Hindlimb muscle (tissue), 1 donor: ENCODE measurements at regions not wholly inside any gene's neighbourhood (a gene's known extent, or its start where the extent isn't known, plus 50 kb on each side); places are given as distances from the start of the nearest gene placed in this dataset.

ENCODE experiments used
- DNase-seq: peaks from one replicate; pipeline ENCODE4 v3.0.0-alpha.2; 2013

- DNase-seq = peak; percentile 47
Measured at GRCh38 chr1:55559161-55559611, 344.0 kb upstream of the USP24 start.

GRCh38 chr1:55558515-55558914, 343.4 kb upstream of the USP24 start:
- no peak for DNase-seq

DNA sequence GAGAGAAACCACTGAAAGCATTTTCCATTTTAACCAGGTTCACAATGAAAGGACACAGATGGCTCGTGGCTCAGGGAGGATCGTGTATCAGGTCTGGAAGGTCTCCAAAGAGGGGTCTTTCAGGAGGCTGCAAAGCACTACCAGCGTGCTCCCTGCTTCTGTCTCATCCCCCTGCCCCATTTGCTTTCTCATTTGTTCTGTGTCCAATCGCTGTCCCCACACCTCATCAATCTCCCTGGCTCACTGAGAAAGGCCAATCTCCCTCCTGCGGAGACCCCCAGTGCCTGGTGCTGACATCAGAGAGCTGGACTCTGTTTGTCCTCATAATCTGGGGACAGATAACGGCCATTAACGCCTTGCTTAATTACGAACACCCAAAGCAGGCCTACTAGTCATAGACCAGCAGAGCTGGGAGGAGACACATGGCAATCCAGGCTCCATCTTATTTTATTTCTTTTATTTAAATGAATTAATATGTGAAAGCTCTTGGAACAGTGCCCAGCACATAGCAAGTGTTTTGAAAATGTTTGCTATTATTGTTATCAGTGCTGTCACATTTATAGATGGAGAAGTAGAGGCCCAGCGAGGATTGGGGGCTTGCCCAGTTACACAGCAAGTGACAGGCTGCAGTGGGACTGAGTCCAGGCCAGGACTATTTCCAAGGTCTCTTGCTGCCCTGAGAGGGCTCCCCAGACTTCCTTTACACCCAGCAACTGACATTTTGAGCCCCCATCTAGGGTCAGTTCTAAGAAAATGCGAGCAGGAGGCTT, 341.0 kb upstream of the USP24 start:
- no peak for DNase-seq

DNA sequence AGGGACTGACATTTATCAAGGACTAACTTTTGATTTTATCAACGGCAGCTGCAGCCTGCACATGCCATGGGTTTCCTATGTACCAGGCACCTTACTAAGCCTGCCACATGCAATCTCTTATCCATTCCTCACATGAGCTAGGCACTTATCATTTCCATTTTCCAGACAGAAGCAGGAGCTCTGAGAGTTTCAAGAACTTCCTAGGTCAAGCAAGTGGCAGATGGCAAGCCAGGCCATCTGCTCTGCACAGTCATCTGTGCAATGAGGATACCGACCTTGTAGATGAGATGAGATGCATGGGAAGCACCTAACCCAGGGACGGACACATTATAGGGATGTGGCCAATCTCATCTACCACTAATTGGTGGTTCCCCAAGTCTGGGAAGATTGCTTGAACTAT, 339.4 kb upstream of the USP24 start:
- no peak for DNase-seq

GRCh38 chr1:55552636-55553035, 337.5 kb upstream of the USP24 start:
- DNase-seq = no peak

GRCh38 chr1:55547405-55547804, 332.2 kb upstream of the USP24 start:
- DNase-seq = no peak

DNA sequence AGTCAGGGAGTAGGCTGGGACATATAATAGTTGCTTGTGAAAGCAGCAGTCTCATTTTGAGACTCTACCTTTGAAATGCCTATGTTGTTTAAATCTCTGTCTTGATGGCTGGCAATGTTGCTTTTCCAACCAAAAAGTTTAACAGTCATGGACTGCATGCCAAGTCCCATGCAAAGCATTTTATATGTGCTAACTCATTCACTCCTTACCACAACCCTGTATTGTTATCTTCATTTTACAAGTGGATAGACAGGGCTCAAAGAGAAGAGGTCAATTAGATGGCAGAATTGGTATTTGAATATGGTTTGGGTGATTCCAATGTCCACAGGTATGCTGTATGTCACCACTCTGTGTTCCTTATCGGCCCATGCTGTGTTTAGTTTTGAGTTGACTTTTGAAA, 331.4 kb upstream of the USP24 start:
- no peak for DNase-seq

DNA sequence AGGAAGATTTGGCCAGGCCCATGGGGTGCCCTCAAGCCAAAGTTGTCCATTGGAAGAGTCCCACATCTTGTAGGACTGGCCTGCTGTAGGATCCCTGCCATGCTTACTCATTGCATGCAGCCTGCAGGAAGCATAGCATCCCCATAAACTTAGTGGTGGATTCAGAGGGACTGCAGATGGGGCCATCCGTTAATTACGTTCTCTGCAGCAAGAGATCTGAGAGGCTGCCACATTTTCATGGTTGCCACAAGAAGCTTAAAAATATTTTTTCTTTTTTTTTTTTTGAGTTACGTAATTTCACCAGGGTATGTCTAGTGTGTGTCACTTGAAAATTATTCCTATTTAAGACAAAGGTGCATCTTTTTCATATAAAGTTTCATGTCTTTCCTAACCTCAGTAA, 329.7 kb upstream of the USP24 start:
- no peak for DNase-seq

DNA sequence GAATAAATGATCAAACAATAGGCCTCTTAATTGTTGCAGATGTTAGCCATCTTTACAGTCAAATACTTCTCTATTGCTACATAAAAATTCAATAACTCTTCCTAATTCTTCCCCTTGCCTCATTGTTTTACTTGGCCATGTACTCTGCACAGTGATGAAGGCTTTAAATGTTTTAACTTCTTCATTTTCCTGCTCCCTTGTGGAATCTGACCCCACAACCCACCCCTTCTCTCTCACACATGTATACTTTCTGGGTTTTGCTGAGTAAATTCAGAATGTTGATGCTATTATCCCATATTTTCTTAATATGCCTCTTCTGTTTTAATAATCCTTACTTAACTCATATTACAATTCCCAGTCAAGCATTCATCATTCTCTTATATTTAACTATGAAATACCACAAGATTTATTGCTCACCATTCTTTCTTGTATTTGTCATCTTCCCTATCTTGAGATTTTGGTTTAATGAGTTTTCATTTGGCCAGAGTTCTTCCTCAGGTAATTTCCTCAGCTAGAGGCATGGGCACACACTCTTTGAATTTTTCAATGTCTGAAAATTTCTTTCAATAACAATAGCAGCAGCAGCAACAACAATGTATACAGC, 327.8 kb upstream of the USP24 start:
- DNase-seq = no peak

GRCh38 chr1:55541296-55541695, 326.1 kb upstream of the USP24 start:
- no peak for DNase-seq

GRCh38 chr1:55539652-55540512, 324.7 kb upstream of the USP24 start:
- DNase-seq = no peak

GRCh38 chr1:55538428-55538827, 323.3 kb upstream of the USP24 start:
- DNase-seq = no peak

- DNase-seq = no peak
Measured at GRCh38 chr1:55536545-55536865, 321.3 kb upstream of the USP24 start.

- no peak for DNase-seq
Measured at GRCh38 chr1:55535724-55536544, 320.8 kb upstream of the USP24 start.

- no peak for DNase-seq
Measured at GRCh38 chr1:55534565-55535121, 319.5 kb upstream of the USP24 start.

DNA sequence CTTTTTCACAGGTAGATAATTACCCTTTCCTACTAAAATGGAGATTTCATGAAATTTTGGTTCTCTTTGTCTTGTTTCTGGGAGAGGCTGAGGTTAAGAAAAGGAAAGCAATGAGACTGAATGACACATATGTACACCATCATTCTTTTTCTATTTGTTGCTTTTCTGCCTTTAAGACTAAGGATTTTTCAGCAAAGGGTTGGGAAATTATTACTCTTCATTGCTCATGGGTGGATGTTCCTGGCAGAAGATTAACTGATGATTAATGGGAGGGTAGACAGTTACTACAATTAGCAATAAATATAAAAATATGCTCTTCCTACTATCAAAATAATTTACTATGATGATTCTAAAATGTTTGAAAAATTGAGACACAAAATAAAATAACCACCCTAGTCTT, 316.5 kb upstream of the USP24 start:
- DNase-seq = no peak

DNA sequence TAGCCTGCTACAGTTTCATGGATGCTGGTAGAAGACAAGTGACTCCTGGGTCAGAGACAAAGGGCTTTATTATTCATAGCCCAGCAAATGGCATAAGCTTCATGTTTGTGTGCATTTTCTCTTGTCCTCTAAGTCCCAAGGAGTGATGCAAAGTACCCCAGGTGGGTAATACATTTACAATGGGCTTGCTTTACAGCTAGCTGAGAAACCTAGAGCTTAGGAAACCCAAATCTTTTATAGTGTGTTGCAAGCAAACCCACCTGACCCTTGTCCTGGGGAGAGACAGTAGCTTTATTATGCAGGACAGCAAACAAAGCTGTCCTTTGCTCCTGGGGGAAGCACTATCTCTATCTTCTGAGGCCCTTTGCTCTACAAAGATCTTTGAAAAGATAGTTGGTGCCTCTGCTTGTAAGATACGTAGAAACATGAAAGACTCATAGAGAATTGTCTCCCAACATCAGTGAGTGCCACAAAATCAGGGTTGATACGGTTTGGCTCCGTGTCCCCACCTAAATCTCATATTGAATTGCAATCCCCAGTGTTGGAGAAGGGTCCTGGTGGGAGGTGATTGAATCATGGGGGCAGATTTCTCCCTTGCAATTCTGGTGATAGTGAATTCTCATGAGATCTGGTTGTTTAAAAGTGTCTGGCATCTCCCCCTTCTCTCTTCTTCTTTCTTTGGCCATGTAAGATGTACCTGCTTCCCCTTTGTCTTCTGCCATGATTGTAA, 315.8 kb upstream of the USP24 start:
- no peak for DNase-seq

DNA sequence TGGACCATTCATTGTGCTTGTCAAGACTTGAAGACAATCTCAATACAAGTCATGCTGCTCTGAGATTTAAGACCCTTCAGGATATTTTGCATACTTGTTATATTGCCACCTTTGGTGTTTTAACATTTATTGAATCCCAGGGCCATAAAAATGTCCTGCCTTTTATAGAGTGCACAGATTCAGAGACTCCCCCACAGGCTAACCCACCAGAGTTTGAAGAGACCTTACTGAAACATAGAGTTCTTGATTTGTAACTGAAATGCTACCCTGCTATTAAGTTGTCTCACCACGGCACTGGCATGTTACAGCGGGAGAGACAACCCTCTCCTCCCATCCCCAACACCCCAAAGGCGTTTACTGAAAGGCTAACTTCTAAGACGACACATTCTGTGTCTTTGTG, 313.9 kb upstream of the USP24 start:
- DNase-seq = no peak

- DNase-seq = no peak
Measured at GRCh38 chr1:55527831-55528230, 312.7 kb upstream of the USP24 start.

DNA sequence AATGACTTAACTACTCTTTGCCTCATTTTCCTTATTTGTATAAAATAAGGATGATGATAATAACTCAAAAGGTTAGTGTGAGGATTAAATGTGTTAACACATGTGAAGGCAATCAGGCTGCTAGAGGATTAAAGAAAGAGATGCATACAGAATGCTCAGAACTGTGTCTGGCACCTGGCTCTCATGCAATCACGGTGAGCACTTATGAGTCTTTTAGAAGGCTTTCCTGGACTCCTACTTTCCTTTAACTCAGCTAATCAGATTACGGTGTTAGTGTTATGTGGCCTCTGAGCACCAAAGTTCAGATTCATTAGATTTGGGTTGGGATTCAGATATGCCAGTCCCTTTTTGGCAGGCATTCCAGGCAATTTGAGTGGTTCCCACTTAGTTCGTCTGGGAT, 311.6 kb upstream of the USP24 start:
- no peak for DNase-seq

- no peak for DNase-seq
Measured at GRCh38 chr1:55524006-55524405, 308.8 kb upstream of the USP24 start.

GRCh38 chr1:55522982-55523381, 307.8 kb upstream of the USP24 start:
- DNase-seq = no peak
